Left lung (tissue), 4 donors: ENCODE measurements at regions not wholly inside any gene's neighbourhood (a gene's known extent, or its start where the extent isn't known, plus 50 kb on each side); places are given as distances from the start of the nearest gene placed in this dataset.

ENCODE experiments used
- ATAC-seq: fragments of 200-7000 bp; cut with Tn5 transposase; one replicate; pipeline ENCODE4 v1.9.1; 2020; ENCODE audit warnings: moderate library complexity
- DNase-seq, 4 donors: peaks; one replicate each; pipeline ENCODE4 v3.0.0-alpha.2; 2013 to 2020
- H3K27ac ChIP-seq, 2 donors: fragments of 200-600 bp; sonication (generic) in 1 of 2; one replicate each; pipeline versions ENCODE4 v1.5.0 to v1.8.0; 2020 to 2021
- H3K27me3 ChIP-seq, 2 donors: fragments of 200-600 bp; sonication (generic) in 1 of 2; one replicate each; pipeline versions ENCODE4 v1.5.0 to v1.8.0; 2020 to 2021
- H3K36me3 ChIP-seq, 2 donors: fragments of 200-600 bp; sonication (generic) in 1 of 2; one replicate each; pipeline versions ENCODE4 v1.5.0 to v1.8.0; 2020 to 2021
- H3K4me1 ChIP-seq, 2 donors: fragments of 200-600 bp; one replicate each; pipeline ENCODE4 v1.8.0; 2021
- H3K4me3 ChIP-seq, 2 donors: fragments of 200-600 bp; sonication (generic) in 1 of 2; one replicate each; pipeline versions ENCODE4 v1.5.0 to v1.8.0; 2020 to 2021; ENCODE audit warnings: mild to moderate bottlenecking in 1 of 2
- H3K9me3 ChIP-seq, 2 donors: fragments of 200-600 bp; sonication (generic) in 1 of 2; one replicate each; pipeline versions ENCODE4 v1.5.0 to v1.8.0; 2020 to 2021
- CTCF ChIP-seq, 2 donors: fragments of 200-600 bp; sonication (generic) in 1 of 2; IDR thresholded peaks; one replicate each; pipeline versions ENCODE4 v1.5.0 to v1.8.0; 2021; ENCODE audit warnings: antibody characterized with exemption in 2 of 2
- intact Hi-C, 2 donors: fragments of 100-400 bp; cut with DNase I; formaldehyde crosslinking; loops; one replicate each; pipeline versions ENCODE4 v1.11.2 to v1.14.2; 2022
- donor health status: DM: no; HTN: yes; CAD: no.
- donor health status: DM: no; HTN: no; CAD: no.

GRCh38 chr4:108367751-108368150 is 199.0 kb upstream of the LEF1 start:
- Histone ChIP-seq H3K27me3 (peaks cover 0 to 16% of the 10 kb centered on the region in 2 donors), H3K36me3 (no peaks in the 10 kb centered on the region), H3K27ac (no peak overlapping the region), H3K4me3 (no peak overlapping the region), H3K4me1 (no peaks in the 10 kb centered on the region), H3K9me3 (no peaks in the 10 kb centered on the region)
- intact Hi-C loops, result no loop called here
- ATAC-seq (no peak), DNase-seq (no peak)
- no peak for TF ChIP-seq CTCF (IDR thresholded peaks at IDR 0.05)

- intact Hi-C loops, result no loop called here
- Histone ChIP-seq H3K36me3 (no peaks in the 10 kb centered on the region), H3K27me3 (peaks cover 0 to 16% of the 10 kb centered on the region in 2 donors), H3K4me1 (no peaks in the 10 kb centered on the region), H3K27ac (no peak overlapping the region), H3K9me3 (no peaks in the 10 kb centered on the region), H3K4me3 (no peak overlapping the region)
- DNase-seq, result no peak
- ATAC-seq, result no peak
- TF ChIP-seq CTCF (IDR thresholded peaks at IDR 0.05), result no peak
These were observed 198.0 kb upstream of the LEF1 start for GRCh38 chr4:108366716-108367115.

GRCh38 chr4:108365551-108365950 is 196.8 kb upstream of the LEF1 start:
- H3K36me3 ChIP-seq, result no peaks in the 10 kb centered on the region
- DNase-seq (no peak), ATAC-seq (no peak)
- no peak for TF ChIP-seq CTCF (IDR thresholded peaks at IDR 0.05)
- H3K27ac ChIP-seq, result no peak overlapping the region
- peaks cover 0 to 4% of the 10 kb centered on the region in 2 donors for H3K4me1 ChIP-seq
- H3K9me3 ChIP-seq, result no peaks in the 10 kb centered on the region
- H3K4me3 ChIP-seq, result no peak overlapping the region
- intact Hi-C loops, result no loop called here
- H3K27me3 ChIP-seq, result peaks cover 0 to 6% of the 10 kb centered on the region in 2 donors

- intact Hi-C loops, result no loop called here
- H3K4me3 ChIP-seq, result no peak overlapping the region
- H3K27me3 ChIP-seq, result no peaks in the 10 kb centered on the region
- H3K4me1 ChIP-seq, result peaks cover 0 to 4% of the 10 kb centered on the region in 2 donors
- DNase-seq, result no peak
- no peak overlapping the region for H3K27ac ChIP-seq
- no peaks in the 10 kb centered on the region for H3K9me3 ChIP-seq
- TF ChIP-seq CTCF (IDR thresholded peaks at IDR 0.05), result no peak
- no peaks in the 10 kb centered on the region for H3K36me3 ChIP-seq
- ATAC-seq, result no peak
These were observed 193.2 kb upstream of the LEF1 start for GRCh38 chr4:108361886-108362285.

- peak; percentile 12 for ATAC-seq
- Histone ChIP-seq H3K27ac (peak overlapping the region in 1 of 2 donors; percentile 19), H3K27me3 (no peaks in the 10 kb centered on the region), H3K9me3 (no peaks in the 10 kb centered on the region), H3K4me3 (no peak overlapping the region), H3K36me3 (no peaks in the 10 kb centered on the region), H3K4me1 (peaks cover 0 to 4% of the 10 kb centered on the region in 2 donors)
- intact Hi-C loops, result no loop called here
- DNase-seq, result peak in 1 of 4 donors; percentile 26
- TF ChIP-seq CTCF (IDR thresholded peaks at IDR 0.05), result no peak
These were observed 192.7 kb upstream of the LEF1 start for GRCh38 chr4:108361446-108361820.
